ENCODE measurements at regions not wholly inside any gene's neighbourhood (a gene's known extent, or its start where the extent isn't known, plus 50 kb on each side); places are given as distances from the start of the nearest gene placed in this dataset.

DNA sequence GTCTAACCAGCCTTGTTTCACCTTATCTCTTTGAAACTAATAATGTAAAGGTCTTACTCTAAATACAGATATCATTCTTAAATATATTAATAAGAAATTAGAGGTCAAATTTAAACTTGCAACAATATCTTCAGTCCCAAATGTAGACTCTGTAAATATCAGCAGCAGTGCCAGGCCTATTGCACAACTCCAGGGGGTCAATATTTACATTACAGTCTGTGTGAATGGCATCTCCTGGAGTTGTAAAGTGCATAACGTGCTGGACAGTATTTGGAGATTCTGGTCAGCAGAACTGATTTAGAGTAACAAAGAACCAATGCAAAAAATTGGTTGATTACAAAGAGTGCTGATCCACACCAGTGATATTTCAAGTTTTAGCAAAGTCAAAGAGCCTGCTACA lies 1225.9 kb downstream of the PCDH19 start:
- H3K27ac ChIP-seq: no peak overlapping the region
- H3K27me3 ChIP-seq: no peaks in the 10 kb centered on the region
- TF ChIP-seq CTCF (IDR thresholded peaks at IDR 0.05): no peak
- H3K4me1 ChIP-seq: no peaks in the 10 kb centered on the region
- no peak for DNase-seq
- intact Hi-C loops (cut with DNase I): no loop called here
- H3K9me3 ChIP-seq: no peaks in the 10 kb centered on the region
- H3K36me3 ChIP-seq: no peaks in the 10 kb centered on the region
- ATAC-seq: no peak
- H3K4me3 ChIP-seq: no peak overlapping the region

- no peak for ATAC-seq
- H3K36me3 ChIP-seq: no peaks in the 10 kb centered on the region
Measured at GRCh38 chrX:99172958-99173357, 1237.1 kb downstream of the PCDH19 start.

DNA sequence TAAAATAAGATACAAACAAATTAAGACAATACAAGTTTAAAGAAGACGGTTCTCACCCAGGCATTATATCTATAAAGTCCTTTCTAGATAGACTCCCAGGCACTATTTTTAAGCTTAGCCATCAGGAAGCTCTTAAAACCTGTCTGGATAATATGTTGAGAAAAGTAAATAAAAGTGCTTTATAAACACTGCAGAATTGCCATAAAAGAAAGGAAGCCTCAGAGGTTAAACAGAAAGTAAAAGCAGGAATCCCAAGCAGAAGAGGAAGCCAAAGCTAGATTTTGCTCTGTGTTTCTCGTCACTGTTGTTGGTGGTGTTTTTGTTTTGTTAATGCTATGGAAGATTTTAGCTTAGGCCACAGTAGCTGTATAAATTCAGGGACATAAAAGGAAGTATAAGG lies 1267.3 kb downstream of the PCDH19 start:
- H3K9me3 ChIP-seq: no peaks in the 10 kb centered on the region
- ATAC-seq: no peak
- H3K36me3 ChIP-seq: no peaks in the 10 kb centered on the region
- intact Hi-C loops (cut with DNase I): no loop called here
- no peaks in the 10 kb centered on the region for H3K27me3 ChIP-seq
- H3K4me3 ChIP-seq: no peak overlapping the region
- no peak for DNase-seq
- H3K27ac ChIP-seq: no peak overlapping the region
- TF ChIP-seq CTCF (IDR thresholded peaks at IDR 0.05): no peak
- H3K4me1 ChIP-seq: no peaks in the 10 kb centered on the region

More at GRCh38 chrX:99172958-99173357, 1237.1 kb downstream of the PCDH19 start:
- Histone ChIP-seq H3K27me3 (no peaks in the 10 kb centered on the region), H3K27ac (no peak overlapping the region), H3K9me3 (no peaks in the 10 kb centered on the region), H3K4me3 (no peak overlapping the region), H3K4me1 (no peaks in the 10 kb centered on the region)
- intact Hi-C loops (cut with DNase I): no loop called here
- TF ChIP-seq CTCF (IDR thresholded peaks at IDR 0.05): no peak
- no peak for DNase-seq

GRCh38 chrX:99137488-99137887 lies 1272.6 kb downstream of the PCDH19 start:
- intact Hi-C loops (cut with DNase I): no loop called here
- Histone ChIP-seq H3K27ac (no peak overlapping the region), H3K4me1 (no peaks in the 10 kb centered on the region), H3K4me3 (no peak overlapping the region), H3K9me3 (no peaks in the 10 kb centered on the region), H3K27me3 (no peaks in the 10 kb centered on the region), H3K36me3 (no peaks in the 10 kb centered on the region)
- DNase-seq (no peak), ATAC-seq (no peak)
- TF ChIP-seq CTCF (IDR thresholded peaks at IDR 0.05): no peak

DNA sequence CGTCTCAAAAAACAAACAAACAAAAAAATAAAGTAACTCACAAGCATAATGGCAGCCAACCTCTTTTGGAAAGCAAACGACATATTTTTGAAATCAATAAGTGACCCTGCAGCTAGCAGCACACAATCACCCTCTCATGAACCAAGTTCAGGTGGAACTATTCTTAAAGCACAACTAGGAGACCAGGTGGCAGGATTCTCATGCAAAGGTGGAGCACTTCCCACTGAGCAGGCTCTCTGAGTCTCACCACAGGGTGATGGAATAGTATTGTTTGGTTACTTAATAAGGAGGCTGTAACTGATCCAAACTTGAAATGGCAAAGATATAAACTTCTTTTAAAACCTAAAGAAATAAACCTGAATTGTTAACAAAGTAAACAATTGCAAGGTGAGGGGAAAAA lies 1293.1 kb downstream of the PCDH19 start:
- no peak overlapping the region for H3K4me3 ChIP-seq
- no peak for TF ChIP-seq CTCF (IDR thresholded peaks at IDR 0.05)
- no peak for DNase-seq
- H3K36me3 ChIP-seq: no peaks in the 10 kb centered on the region
- no peaks in the 10 kb centered on the region for H3K4me1 ChIP-seq
- intact Hi-C loops (cut with DNase I): no loop called here
- no peaks in the 10 kb centered on the region for H3K27me3 ChIP-seq
- ATAC-seq: no peak
- no peak overlapping the region for H3K27ac ChIP-seq
- no peaks in the 10 kb centered on the region for H3K9me3 ChIP-seq

DNA sequence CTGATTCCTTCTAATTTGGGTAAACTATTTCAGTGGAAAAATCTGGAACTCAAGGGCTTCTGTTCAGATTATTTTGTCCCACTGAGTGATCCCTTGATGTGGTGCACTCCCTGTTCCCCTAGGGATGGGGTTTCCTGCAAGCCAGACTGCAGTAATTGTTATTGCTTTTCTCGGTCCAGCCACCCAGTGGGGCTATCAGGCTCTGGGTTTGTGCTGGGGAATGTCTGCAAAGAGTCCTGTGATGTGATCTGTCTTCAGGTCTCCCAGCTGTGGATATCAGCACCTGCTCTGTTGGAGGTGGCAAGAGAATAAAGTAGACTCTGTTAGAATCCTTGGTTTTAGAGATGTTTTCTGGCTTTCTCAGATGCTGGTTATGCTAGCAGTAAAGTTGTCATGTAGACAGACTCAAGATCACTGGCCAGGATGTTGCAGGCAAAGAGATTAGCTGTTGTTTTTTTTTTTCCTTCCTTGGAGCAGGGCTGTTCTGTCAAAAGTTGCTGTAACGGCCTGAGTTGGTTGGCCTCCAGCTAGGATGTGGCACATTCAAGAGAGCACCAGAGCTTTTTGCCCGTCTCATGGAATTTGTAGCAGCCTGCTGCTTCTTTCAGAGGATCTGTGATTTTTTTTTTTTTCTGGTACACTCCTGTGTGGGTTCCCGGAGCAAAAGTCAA lies 1314.0 kb downstream of the PCDH19 start:
- H3K27ac ChIP-seq: no peak overlapping the region
- intact Hi-C loops (cut with DNase I): no loop called here
- no peaks in the 10 kb centered on the region for H3K9me3 ChIP-seq
- H3K27me3 ChIP-seq: no peaks in the 10 kb centered on the region
- H3K4me1 ChIP-seq: no peaks in the 10 kb centered on the region
- no peak overlapping the region for H3K4me3 ChIP-seq
- DNase-seq: no peak
- H3K36me3 ChIP-seq: no peaks in the 10 kb centered on the region
- ATAC-seq: no peak
- TF ChIP-seq CTCF (IDR thresholded peaks at IDR 0.05): no peak

All from upper lobe of right lung (tissue), 1 donor.